GM12878 (cell line): ENCODE measurements at regions not wholly inside any gene's neighbourhood (a gene's known extent, or its start where the extent isn't known, plus 50 kb on each side); places are given as distances from the start of the nearest gene placed in this dataset.

Experiments used
- TF ChIP-seq, protein P1 (sequence below): fragments of 450-650 bp; formaldehyde crosslinking; IDR thresholded peaks from 2 replicates; pipeline ENCODE4 v1.4.0; 2020; ENCODE audit warnings: mild to moderate bottlenecking, moderate library complexity
- TF ChIP-seq, protein P2 (sequence below): fragments of 450-650 bp; formaldehyde crosslinking; IDR thresholded peaks from 2 replicates; pipeline ENCODE4 v1.5.0; 2022; ENCODE audit warnings: mild to moderate bottlenecking, missing genetic modification characterization
- TF ChIP-seq, protein P3 (sequence below): IDR thresholded peaks from 2 replicates; pipeline ENCODE4 v1.6.1; 2012; ENCODE audit warnings: low read depth, low read length, improper control_type of control experiment

DNA sequence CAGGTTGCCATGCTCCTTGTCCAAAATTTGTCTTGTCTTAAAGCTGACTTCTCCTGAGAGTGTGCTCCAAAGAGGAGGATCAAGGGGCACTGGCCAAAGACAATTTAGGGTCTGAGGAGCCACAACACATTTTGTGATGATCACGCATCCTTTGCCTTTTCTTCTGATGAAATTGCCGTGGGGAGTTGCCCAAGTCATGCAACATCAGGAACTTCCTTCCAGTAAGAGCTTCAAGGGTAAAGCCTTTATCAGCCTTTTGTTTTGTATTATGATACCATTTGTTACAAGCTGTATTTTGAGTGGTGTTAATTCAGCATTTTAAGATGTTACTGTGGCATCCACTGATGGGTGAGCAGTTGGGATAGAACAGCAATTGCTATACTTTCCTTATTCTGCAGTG lies 131.2 kb upstream of the MKI67 start:
- TF ChIP-seq, protein P1, sequence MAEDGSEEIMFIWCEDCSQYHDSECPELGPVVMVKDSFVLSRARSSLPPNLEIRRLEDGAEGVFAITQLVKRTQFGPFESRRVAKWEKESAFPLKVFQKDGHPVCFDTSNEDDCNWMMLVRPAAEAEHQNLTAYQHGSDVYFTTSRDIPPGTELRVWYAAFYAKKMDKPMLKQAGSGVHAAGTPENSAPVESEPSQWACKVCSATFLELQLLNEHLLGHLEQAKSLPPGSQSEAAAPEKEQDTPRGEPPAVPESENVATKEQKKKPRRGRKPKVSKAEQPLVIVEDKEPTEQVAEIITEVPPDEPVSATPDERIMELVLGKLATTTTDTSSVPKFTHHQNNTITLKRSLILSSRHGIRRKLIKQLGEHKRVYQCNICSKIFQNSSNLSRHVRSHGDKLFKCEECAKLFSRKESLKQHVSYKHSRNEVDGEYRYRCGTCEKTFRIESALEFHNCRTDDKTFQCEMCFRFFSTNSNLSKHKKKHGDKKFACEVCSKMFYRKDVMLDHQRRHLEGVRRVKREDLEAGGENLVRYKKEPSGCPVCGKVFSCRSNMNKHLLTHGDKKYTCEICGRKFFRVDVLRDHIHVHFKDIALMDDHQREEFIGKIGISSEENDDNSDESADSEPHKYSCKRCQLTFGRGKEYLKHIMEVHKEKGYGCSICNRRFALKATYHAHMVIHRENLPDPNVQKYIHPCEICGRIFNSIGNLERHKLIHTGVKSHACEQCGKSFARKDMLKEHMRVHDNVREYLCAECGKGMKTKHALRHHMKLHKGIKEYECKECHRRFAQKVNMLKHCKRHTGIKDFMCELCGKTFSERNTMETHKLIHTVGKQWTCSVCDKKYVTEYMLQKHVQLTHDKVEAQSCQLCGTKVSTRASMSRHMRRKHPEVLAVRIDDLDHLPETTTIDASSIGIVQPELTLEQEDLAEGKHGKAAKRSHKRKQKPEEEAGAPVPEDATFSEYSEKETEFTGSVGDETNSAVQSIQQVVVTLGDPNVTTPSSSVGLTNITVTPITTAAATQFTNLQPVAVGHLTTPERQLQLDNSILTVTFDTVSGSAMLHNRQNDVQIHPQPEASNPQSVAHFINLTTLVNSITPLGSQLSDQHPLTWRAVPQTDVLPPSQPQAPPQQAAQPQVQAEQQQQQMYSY (CRISPR knock-in tag) = no peak
- TF ChIP-seq, protein P2, sequence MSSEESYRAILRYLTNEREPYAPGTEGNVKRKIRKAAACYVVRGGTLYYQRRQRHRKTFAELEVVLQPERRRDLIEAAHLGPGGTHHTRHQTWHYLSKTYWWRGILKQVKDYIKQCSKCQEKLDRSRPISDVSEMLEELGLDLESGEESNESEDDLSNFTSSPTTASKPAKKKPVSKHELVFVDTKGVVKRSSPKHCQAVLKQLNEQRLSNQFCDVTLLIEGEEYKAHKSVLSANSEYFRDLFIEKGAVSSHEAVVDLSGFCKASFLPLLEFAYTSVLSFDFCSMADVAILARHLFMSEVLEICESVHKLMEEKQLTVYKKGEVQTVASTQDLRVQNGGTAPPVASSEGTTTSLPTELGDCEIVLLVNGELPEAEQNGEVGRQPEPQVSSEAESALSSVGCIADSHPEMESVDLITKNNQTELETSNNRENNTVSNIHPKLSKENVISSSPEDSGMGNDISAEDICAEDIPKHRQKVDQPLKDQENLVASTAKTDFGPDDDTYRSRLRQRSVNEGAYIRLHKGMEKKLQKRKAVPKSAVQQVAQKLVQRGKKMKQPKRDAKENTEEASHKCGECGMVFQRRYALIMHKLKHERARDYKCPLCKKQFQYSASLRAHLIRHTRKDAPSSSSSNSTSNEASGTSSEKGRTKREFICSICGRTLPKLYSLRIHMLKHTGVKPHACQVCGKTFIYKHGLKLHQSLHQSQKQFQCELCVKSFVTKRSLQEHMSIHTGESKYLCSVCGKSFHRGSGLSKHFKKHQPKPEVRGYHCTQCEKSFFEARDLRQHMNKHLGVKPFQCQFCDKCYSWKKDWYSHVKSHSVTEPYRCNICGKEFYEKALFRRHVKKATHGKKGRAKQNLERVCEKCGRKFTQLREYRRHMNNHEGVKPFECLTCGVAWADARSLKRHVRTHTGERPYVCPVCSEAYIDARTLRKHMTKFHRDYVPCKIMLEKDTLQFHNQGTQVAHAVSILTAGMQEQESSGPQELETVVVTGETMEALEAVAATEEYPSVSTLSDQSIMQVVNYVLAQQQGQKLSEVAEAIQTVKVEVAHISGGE = no peak
- TF ChIP-seq, protein P3, sequence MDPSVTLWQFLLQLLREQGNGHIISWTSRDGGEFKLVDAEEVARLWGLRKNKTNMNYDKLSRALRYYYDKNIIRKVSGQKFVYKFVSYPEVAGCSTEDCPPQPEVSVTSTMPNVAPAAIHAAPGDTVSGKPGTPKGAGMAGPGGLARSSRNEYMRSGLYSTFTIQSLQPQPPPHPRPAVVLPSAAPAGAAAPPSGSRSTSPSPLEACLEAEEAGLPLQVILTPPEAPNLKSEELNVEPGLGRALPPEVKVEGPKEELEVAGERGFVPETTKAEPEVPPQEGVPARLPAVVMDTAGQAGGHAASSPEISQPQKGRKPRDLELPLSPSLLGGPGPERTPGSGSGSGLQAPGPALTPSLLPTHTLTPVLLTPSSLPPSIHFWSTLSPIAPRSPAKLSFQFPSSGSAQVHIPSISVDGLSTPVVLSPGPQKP = no peak
